Nephron progenitor cell (in vitro differentiated cells): ENCODE measurements at regions not wholly inside any gene's neighbourhood (a gene's known extent, or its start where the extent isn't known, plus 50 kb on each side); places are given as distances from the start of the nearest gene placed in this dataset.

Experiments
- DNase-seq: peaks from one replicate; pipeline ENCODE4 v3.0.0; 2021
- H3K27ac Mint-ChIP-seq: 2 replicates; pipeline ENCODE4 v1.8.0; 2021; ENCODE audit warnings: mild to moderate bottlenecking, moderate library complexity, mixed read lengths
- H3K27me3 Mint-ChIP-seq: 2 replicates; pipeline ENCODE4 v1.8.0; 2021; ENCODE audit warnings: mild to moderate bottlenecking, low read depth, mixed read lengths; ENCODE audit not compliant: poor library complexity
- H3K36me3 Mint-ChIP-seq: 2 replicates; pipeline ENCODE4 v1.8.0; 2021; ENCODE audit warnings: low read depth, mixed read lengths
- H3K4me1 Mint-ChIP-seq: 2 replicates; pipeline ENCODE4 v1.8.0; 2021; ENCODE audit warnings: mixed read lengths
- H3K4me3 Mint-ChIP-seq: 2 replicates; pipeline ENCODE4 v1.8.0; 2021; ENCODE audit warnings: mild to moderate bottlenecking, moderate library complexity, mixed read lengths
- H3K9me3 Mint-ChIP-seq: 2 replicates; pipeline ENCODE4 v1.8.0; 2021; ENCODE audit warnings: mild to moderate bottlenecking, moderate library complexity, mixed read lengths
- TF ChIP-seq, protein P1 (sequence below): fragments of 200-600 bp; sonication (generic); IDR thresholded peaks from 2 replicates; pipeline ENCODE4 v1.5.0; 2021; ENCODE audit warnings: antibody characterized with exemption

DNA sequence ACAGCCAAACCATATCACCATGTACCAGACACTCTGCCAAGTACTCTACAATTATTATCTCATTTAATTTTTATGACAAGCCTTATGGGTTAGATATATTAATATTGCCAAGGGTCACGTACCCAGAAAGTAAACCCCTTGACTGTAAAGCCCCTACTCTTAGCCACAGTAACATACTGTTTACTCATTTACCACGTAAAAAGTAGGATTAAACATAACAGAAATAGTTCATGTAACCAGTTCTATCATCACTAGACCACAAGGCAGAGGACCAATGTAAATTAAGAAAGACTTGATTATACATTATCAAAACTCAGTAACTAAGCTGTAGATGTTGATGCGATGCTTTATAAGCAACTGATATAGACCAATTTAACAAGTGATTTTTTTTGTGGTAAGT is 101.5 kb upstream of the CNTNAP4 start:
- DNase-seq: no peak
- TF ChIP-seq, protein P1, sequence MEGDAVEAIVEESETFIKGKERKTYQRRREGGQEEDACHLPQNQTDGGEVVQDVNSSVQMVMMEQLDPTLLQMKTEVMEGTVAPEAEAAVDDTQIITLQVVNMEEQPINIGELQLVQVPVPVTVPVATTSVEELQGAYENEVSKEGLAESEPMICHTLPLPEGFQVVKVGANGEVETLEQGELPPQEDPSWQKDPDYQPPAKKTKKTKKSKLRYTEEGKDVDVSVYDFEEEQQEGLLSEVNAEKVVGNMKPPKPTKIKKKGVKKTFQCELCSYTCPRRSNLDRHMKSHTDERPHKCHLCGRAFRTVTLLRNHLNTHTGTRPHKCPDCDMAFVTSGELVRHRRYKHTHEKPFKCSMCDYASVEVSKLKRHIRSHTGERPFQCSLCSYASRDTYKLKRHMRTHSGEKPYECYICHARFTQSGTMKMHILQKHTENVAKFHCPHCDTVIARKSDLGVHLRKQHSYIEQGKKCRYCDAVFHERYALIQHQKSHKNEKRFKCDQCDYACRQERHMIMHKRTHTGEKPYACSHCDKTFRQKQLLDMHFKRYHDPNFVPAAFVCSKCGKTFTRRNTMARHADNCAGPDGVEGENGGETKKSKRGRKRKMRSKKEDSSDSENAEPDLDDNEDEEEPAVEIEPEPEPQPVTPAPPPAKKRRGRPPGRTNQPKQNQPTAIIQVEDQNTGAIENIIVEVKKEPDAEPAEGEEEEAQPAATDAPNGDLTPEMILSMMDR: no peak
- H3K4me3 Mint-ChIP-seq: no peak overlapping the region

DNA sequence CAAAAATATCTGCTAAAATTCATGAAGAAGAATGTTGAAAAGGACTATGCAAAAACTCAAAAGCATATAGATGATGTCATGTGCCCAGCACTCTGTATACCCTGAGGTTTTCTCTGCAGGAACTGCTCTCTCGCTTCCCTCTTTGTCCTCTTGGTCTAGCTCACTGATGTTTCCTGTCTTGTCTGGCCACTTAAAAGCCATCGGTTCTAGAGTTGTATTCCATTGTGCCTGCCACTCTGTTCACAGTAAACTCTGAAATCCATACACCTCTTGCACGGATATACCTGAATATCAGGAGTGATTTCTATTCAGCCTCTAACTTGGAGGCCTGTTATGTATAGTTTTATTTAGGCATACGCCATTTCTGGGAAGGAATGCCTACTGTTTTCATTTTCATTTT is 101.0 kb upstream of the CNTNAP4 start:
- TF ChIP-seq, protein P1: no peak
- Mint-ChIP-seq H3K4me1 (no peaks in the 10 kb centered on the region), H3K27ac (no peak overlapping the region), H3K36me3 (no peaks in the 10 kb centered on the region), H3K9me3 (peaks cover 13% of the 10 kb centered on the region), H3K27me3 (no peaks in the 10 kb centered on the region), H3K4me3 (no peak overlapping the region)
- no peak for DNase-seq

More for the DNA sequence above, 101.5 kb upstream of the CNTNAP4 start:
- Mint-ChIP-seq H3K4me1 (no peaks in the 10 kb centered on the region), H3K9me3 (peaks cover 13% of the 10 kb centered on the region), H3K36me3 (no peaks in the 10 kb centered on the region), H3K27ac (no peak overlapping the region), H3K27me3 (no peaks in the 10 kb centered on the region)

DNA sequence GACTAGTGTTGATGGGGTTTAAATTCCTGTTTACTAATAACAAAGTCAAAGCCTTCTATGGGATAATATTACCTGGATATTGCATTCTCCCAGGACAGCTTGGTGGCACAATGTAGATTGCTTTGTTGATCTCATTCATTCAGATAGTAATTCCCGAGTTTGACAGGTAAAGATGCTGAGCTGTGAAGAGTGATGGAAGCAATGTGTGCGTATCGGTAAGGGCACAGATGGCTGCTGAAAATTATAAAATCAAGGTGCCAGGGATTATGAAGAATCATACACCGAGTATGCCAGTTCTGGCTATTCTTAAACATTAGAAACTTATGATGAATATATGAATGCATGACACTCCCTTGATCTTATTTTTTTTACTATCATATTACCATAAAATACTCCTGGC is 100.6 kb upstream of the CNTNAP4 start:
- Mint-ChIP-seq H3K4me3 (no peak overlapping the region), H3K27ac (no peak overlapping the region), H3K36me3 (no peaks in the 10 kb centered on the region), H3K9me3 (peaks cover 11% of the 10 kb centered on the region), H3K27me3 (no peaks in the 10 kb centered on the region), H3K4me1 (no peaks in the 10 kb centered on the region)
- TF ChIP-seq, protein P1: no peak
- no peak for DNase-seq

DNA sequence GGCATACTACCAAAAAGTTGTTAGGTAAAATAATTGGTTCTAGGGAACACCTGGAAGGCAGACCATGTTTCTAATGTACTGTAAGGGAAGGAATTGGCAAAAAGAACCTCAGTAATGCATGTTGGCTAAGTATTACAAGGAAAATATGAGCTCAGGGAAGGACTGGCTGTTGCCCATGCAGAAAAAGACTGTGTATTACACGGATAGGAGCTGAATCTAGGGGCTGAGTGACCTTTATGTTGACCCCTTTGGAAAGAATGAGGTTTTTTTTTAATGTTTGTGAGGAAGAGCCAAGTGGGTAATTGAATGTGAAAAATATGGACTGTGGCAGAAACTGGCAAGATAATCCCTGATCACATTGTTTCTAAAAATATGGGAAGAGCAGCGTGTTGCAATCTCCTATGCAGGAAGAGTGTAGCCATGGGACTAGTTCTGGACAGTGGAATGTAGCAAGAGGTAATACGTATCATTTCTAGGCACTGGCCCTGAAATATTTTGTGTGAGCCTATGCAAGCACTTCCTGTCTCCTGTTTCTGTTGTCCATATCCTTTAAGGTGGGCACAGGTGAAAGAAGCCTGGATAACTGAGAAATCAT is 95.1 kb upstream of the CNTNAP4 start:
- H3K4me3 Mint-ChIP-seq: no peak overlapping the region
- no peaks in the 10 kb centered on the region for H3K4me1 Mint-ChIP-seq
- TF ChIP-seq, protein P1: no peak
- H3K27me3 Mint-ChIP-seq: no peaks in the 10 kb centered on the region
- H3K27ac Mint-ChIP-seq: no peak overlapping the region
- no peak for DNase-seq
- no peaks in the 10 kb centered on the region for H3K36me3 Mint-ChIP-seq
- H3K9me3 Mint-ChIP-seq: peaks cover 9% of the 10 kb centered on the region

DNA sequence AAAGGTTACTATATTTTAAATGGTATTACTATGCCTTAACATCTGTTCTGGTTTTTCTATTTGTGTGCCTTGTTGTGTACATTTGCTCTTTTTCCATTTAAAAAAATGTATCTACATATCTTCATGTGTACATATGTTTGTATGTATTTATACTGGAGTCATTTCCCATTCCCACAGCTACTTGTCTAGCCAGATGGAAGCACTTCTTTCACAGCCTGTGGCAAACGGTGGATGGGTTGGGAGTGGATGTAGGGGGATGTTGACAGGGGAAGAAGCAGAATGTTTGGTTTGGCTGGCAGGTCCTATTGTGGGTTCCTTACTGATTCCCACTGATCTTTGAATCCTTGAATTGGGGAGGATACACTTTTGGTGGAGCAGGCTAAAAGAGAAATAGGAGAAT is 93.6 kb upstream of the CNTNAP4 start:
- Mint-ChIP-seq H3K27me3 (no peaks in the 10 kb centered on the region), H3K4me1 (no peaks in the 10 kb centered on the region), H3K27ac (no peak overlapping the region), H3K9me3 (peaks cover 24% of the 10 kb centered on the region), H3K36me3 (no peaks in the 10 kb centered on the region), H3K4me3 (no peak overlapping the region)
- TF ChIP-seq, protein P1: no peak
- DNase-seq: no peak

GRCh38 chr16:76190057-76190456 is 87.1 kb upstream of the CNTNAP4 start:
- no peaks in the 10 kb centered on the region for H3K36me3 Mint-ChIP-seq
- DNase-seq: no peak
- TF ChIP-seq, protein P1: no peak
- no peak overlapping the region for H3K27ac Mint-ChIP-seq
- H3K27me3 Mint-ChIP-seq: no peaks in the 10 kb centered on the region
- no peak overlapping the region for H3K4me3 Mint-ChIP-seq
- H3K9me3 Mint-ChIP-seq: peaks cover 29% of the 10 kb centered on the region
- peaks cover 19% of the 10 kb centered on the region for H3K4me1 Mint-ChIP-seq
